Heart right ventricle (tissue), 16 donors: ENCODE measurements at regions not wholly inside any gene's neighbourhood (a gene's known extent, or its start where the extent isn't known, plus 50 kb on each side); places are given as distances from the start of the nearest gene placed in this dataset.

Experiments used
- ATAC-seq, 8 donors: fragments of 200-7000 bp; cut with Tn5 transposase; one replicate each; pipeline ENCODE4 v1.9.1; 2020; ENCODE audit warnings: mild to moderate bottlenecking in 8 of 8, moderate library complexity in 8 of 8, moderate number of reproducible peaks in 1 of 8
- DNase-seq, 2 donors: peaks; one replicate each; pipeline ENCODE4 v3.0.0-alpha.2; 2020
- H3K27ac ChIP-seq, 10 donors: fragments of 200-600 bp; sonication (generic) in 2 of 10; one replicate each; pipeline versions ENCODE4 v1.5.0 to v1.8.0; 2020 to 2022; ENCODE audit warnings: mild to moderate bottlenecking in 3 of 10
- H3K27me3 ChIP-seq, 7 donors: fragments of 200-600 bp; one replicate each; pipeline ENCODE4 v1.8.0; 2021 to 2022; ENCODE audit warnings: mild to moderate bottlenecking in 2 of 7
- H3K36me3 ChIP-seq, 9 donors: fragments of 200-600 bp; sonication (generic) in 1 of 9; one replicate each; pipeline versions ENCODE4 v1.5.0 to v1.8.0; 2020 to 2022; ENCODE audit warnings: mild to moderate bottlenecking in 2 of 9
- H3K4me1 ChIP-seq, 9 donors: fragments of 200-600 bp; sonication (generic) in 1 of 9; one replicate each; pipeline versions ENCODE4 v1.5.0 to v1.8.0; 2020 to 2022; ENCODE audit warnings: mild to moderate bottlenecking in 4 of 9
- H3K4me3 ChIP-seq, 10 donors: fragments of 200-600 bp; sonication (generic) in 2 of 10; one replicate each; pipeline versions ENCODE4 v1.5.0 to v1.8.0; 2020 to 2022; ENCODE audit warnings: mild to moderate bottlenecking in 7 of 10, moderate library complexity in 2 of 10
- H3K9me3 ChIP-seq, 11 donors: fragments of 200-600 bp in 10 of 11; sonication (generic) in 2 of 11; one replicate each; pipeline versions ENCODE4 v1.5.0 to v1.8.0; 2013 to 2022; ENCODE audit warnings: mild to moderate bottlenecking in 2 of 11, control low read depth in 1 of 11, moderate library complexity in 1 of 11
- CTCF ChIP-seq, 9 donors: fragments of 200-600 bp; sonication (generic) in 2 of 9; IDR thresholded peaks; one replicate each; pipeline versions ENCODE4 v1.5.0 to v1.8.0; 2021 to 2022; ENCODE audit warnings: antibody characterized with exemption in 9 of 9, mild to moderate bottlenecking in 5 of 9, moderate library complexity in 1 of 9
- WGBS, 2 donors: extraction: QIAGEN DNeasy Blood & Tissue Kit; methylation state at CpG; one replicate each; pipeline ENCODE4 v1.1.7; 2013; ENCODE audit warnings: inconsistent platforms in 1 of 2; 5-methylcytosine and 5-hydroxymethylcytosine counted together
- intact Hi-C, 10 donors: fragments of 100-400 bp; cut with DNase I; formaldehyde crosslinking; loops; one replicate each; pipeline versions ENCODE4 v1.11.1 to v1.14.2; 2022
- donor health status: Arrhythmogenic right ventricular cardiomyopathy.
- donor health status: ischemic (EF 13 %, LVEDD 7.1; RV severe dilation, severe dysfunction).
- donor health status: healthy with polysubstance abuse.
- donor health status: DM: no; HTN: yes; CAD: no.
- donor health status: DM: no; HTN: no; CAD: no.
- donor health status: ischemic (EF 25% LVEDD 6.9; RV normal size, moderate dysfunction).
- donor health status: ischemic (EF 25% LVEDD 5.7; RV mildly dilated, moderate dysfunction).
- donor health status: healthy.
- donor health status: DM: yes; HTN: yes; CAD: no.
- donor health status: Ischemic cardiomyopathy.
- donor health status: ischemic (EF 35%, LVEDD 5.7; RV mildly dilated, moderate dysfunction).
- donor health status: nonischemic (EF 11% LVEDD 7.7; RV severe dilation, severe dysfunction).
- donor health status: DM: yes; HTN: yes; CAD: no.
- donor health status: PGD.
- donor health status: ischemic (EF 29% LVEDD 5.4; RV normal size, mild dysfunction).
- donor health status: nonischemic (EF 23%, LVEDD 6.1; RV moderate dilation, normal function).

- H3K9me3 ChIP-seq: no peaks in the 10 kb centered on the region
- 89% methylated on average over 5 of the region's 5 CpGs for WGBS, 2 donors
- peaks cover 0 to 73% (median 33%) of the 10 kb centered on the region in 9 donors for H3K4me1 ChIP-seq
- intact Hi-C loops: no loop called here
- peaks cover 0 to 81% (median 0%) of the 10 kb centered on the region in 7 donors for H3K27me3 ChIP-seq
- peak overlapping the region in 2 of 10 donors; percentile 64 to 77 for H3K27ac ChIP-seq
- no peak for DNase-seq
- no peaks in the 10 kb centered on the region for H3K36me3 ChIP-seq
- TF ChIP-seq CTCF (IDR thresholded peaks at IDR 0.05): no peak
- no peak for ATAC-seq
- H3K4me3 ChIP-seq: no peak overlapping the region
Observed at GRCh38 chr13:99064624-99065234, 86.9 kb upstream of the DOCK9 start.

GRCh38 chr13:99065235-99066015 is 87.6 kb upstream of the DOCK9 start:
- H3K4me3 ChIP-seq: no peak overlapping the region
- intact Hi-C loops: no loop called here
- ATAC-seq: no peak
- H3K27me3 ChIP-seq: peaks cover 0 to 84% (median 0%) of the 10 kb centered on the region in 7 donors
- H3K36me3 ChIP-seq: no peaks in the 10 kb centered on the region
- TF ChIP-seq CTCF (IDR thresholded peaks at IDR 0.05): no peak
- DNase-seq: no peak
- no peaks in the 10 kb centered on the region for H3K9me3 ChIP-seq
- H3K27ac ChIP-seq: peak overlapping the region in 4 of 10 donors; percentile 51 to 64 (median 57)
- peaks cover 0 to 70% (median 33%) of the 10 kb centered on the region in 9 donors for H3K4me1 ChIP-seq
- 91 to 94% methylated on average over 7 of the region's 7 CpGs for WGBS, 2 donors

GRCh38 chr13:99066219-99066618 is 88.4 kb upstream of the DOCK9 start:
- 84 to 97% methylated on average over 1 of the region's 1 CpG for WGBS, 2 donors
- H3K9me3 ChIP-seq: no peaks in the 10 kb centered on the region
- H3K4me1 ChIP-seq: peaks cover 0 to 62% (median 26%) of the 10 kb centered on the region in 9 donors
- H3K27ac ChIP-seq: peak overlapping the region in 6 of 10 donors; percentile 18 to 64 (median 53)
- ATAC-seq (no peak), DNase-seq (no peak)
- intact Hi-C loops: no loop called here
- H3K36me3 ChIP-seq: no peaks in the 10 kb centered on the region
- H3K27me3 ChIP-seq: peaks cover 0 to 83% (median 0%) of the 10 kb centered on the region in 7 donors
- peak overlapping the region in 6 of 10 donors; percentile 11 to 25 (median 18) for H3K4me3 ChIP-seq
- TF ChIP-seq CTCF (IDR thresholded peaks at IDR 0.05): no peak

GRCh38 chr13:99067159-99067985 is 89.5 kb upstream of the DOCK9 start:
- WGBS, 2 donors: 93 to 94% methylated on average over 1 of the region's 1 CpG
- Histone ChIP-seq H3K27me3 (peaks cover 0 to 77% (median 0%) of the 10 kb centered on the region in 7 donors), H3K9me3 (no peaks in the 10 kb centered on the region), H3K36me3 (no peaks in the 10 kb centered on the region), H3K4me1 (peaks cover 0 to 51% (median 26%) of the 10 kb centered on the region in 9 donors), H3K27ac (peak overlapping the region in 4 of 10 donors; percentile 18 to 64 (median 53)), H3K4me3 (no peak overlapping the region)
- intact Hi-C loops: no loop called here
- no peak for TF ChIP-seq CTCF (IDR thresholded peaks at IDR 0.05)
- DNase-seq: no peak
- no peak for ATAC-seq
